ENCODE measurements at regions not wholly inside any gene's neighbourhood (a gene's known extent, or its start where the extent isn't known, plus 50 kb on each side); places are given as distances from the start of the nearest gene placed in this dataset.

- TF ChIP-seq CTCF (IDR thresholded peaks at IDR 0.05; ENCODE audit: low read depth, low read length) = no peak
- no peak for TF ChIP-seq POLR2A (IDR thresholded peaks at IDR 0.05; ENCODE audit: extremely low read depth, insufficient read length)
These were observed 131.4 kb downstream of the PDCD6IP start for GRCh38 chr3:33929813-33930212.
